Muscle of arm (tissue), 1 donor: ENCODE measurements at regions not wholly inside any gene's neighbourhood (a gene's known extent, or its start where the extent isn't known, plus 50 kb on each side); places are given as distances from the start of the nearest gene placed in this dataset.
"Not testable (repeated sequence)": the region's sequence is repeated elsewhere in the genome, so short reads cannot be mapped to it uniquely, and the experiment has no call there.

ENCODE experiments used
- DNase-seq: peaks from one replicate; pipeline ENCODE4 v3.0.0-alpha.2; 2013

DNA sequence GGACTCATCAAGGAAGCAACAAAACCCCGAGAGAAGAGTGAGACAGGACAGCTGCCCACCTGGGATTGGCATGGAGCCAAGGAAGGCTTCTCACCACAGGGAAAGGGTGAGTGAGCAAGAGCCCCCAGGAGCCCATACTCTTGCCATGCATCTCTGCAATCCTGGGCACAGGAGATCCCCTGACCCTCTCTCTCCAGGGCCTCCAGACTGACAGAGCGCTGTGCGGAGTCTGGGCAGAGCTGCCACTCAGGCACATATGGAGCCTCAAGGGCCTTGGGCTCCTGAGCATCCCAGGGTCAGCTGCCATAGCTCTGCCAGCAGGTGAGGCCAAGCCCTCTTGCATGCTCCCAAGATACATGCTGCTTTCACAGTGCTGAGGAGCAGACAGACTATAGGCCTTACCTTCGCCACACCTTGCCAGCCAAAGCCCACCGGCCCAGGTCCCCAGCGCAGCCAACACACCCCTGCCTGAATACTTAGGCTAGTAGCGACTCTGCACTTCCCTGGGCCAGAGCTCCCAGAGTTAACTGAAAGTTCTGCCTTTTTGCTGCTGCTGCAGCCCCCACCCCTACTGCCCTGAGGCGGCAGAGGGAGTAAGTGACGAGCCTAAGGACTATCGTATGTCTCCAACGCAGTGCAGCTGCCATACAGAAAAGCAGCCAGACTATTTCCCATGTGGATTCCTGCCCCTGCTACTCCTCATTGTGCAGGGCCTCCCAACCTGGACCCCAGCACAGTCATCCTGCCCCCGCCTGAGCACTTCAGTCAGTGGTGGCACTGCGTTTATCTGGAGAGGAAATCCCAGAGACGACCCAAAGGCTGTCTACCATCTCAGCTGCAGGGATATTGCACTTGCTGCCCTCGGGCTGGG is 251.6 kb downstream of the SPATA31A6 start:
- DNase-seq = not testable (repeated sequence)

DNA sequence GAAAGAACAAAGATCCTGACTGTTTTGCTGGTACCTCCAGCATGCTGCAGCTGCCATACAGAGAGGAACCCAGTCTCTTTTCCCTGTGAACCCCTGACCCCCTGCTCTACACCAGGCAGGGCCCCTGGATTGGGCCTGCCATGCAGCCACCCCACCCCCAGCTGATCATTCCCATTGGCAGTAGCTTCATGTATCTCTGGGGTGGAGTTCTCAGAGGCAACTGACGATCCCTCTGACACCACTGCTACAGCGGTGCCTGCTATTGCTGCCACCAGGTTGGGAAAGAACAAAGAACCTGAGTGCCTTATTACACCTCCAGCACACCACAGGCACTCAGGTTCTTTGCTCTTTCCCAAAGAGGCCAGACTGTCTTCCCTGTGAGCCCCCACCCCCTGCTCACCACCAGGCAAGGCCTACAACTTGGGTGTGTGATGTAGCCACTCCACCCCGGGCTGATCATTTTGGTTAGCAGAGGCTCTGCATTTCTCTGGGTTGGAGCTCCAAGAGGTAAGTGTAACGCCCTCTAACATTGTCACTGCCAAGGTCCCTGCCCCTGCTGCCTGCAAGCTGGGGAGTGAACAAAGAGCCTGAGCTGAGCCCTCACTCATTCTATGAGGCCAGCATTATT is 252.4 kb downstream of the SPATA31A6 start:
- DNase-seq = not testable (repeated sequence)

GRCh38 chr9:42437057-42437759 is 253.7 kb downstream of the SPATA31A6 start:
- DNase-seq = not testable (repeated sequence)

DNA sequence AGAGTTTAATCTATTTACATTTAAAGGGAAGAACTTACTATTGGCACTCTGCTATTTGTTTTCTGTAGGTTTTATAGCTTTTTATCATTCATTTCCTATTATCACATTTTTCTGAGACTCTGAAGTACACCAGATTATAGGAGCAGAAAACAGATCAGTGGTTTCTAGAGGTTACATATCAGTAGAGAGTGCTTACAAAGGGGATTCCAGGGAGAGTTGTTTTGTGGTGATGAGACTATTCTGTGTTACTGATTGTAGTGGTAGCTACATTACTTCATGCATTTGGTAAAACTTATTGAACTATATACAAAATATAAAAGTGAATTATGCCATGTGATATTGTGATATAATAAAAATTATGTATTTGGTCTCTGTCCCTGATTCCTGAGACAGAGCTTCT is 259.2 kb downstream of the SPATA31A6 start:
- not testable (repeated sequence) for DNase-seq

- not testable (repeated sequence) for DNase-seq
Observed at GRCh38 chr9:42443414-42443813, 260.0 kb downstream of the SPATA31A6 start.

- not testable (repeated sequence) for DNase-seq
Observed at GRCh38 chr9:42461436-42461835, 278.0 kb downstream of the SPATA31A6 start.

DNA sequence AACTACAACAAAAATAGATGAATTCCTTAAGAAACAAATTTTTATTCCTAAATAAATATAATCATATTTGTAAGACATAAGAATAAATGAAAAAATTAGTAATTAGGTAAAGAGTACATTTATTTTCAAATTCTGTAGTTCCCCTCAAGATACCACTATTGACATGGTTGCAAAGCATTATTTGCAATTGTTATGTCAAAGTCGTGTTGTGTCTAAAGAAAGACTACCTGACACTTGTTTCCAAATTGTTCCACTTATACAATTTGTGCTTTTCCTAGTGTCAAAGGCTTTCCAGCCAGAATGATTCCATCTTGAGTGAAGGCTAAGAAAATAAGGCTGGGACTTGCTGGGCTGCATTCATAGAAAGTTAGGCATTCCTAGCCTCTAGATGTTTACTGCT is 278.4 kb downstream of the SPATA31A6 start:
- DNase-seq = not testable (repeated sequence)

DNA sequence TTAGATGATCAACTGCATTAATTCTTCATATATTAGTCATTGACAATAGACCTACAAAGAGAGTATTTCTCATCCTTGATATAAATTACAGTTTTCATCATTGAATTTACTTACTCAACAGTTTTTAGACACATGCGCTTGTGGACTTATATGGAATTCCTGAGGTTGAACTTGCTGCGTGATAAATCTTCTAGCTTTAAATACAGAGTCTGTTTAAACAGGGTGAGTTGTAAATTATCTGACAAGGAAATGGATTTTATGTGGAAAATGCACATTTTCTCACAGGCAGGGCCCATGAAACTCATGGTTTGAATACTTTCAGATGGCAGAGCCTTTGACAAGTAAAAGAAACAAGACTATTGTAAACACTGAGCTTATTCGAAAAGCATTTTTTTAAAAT is 280.5 kb downstream of the SPATA31A6 start:
- not testable (repeated sequence) for DNase-seq

DNA sequence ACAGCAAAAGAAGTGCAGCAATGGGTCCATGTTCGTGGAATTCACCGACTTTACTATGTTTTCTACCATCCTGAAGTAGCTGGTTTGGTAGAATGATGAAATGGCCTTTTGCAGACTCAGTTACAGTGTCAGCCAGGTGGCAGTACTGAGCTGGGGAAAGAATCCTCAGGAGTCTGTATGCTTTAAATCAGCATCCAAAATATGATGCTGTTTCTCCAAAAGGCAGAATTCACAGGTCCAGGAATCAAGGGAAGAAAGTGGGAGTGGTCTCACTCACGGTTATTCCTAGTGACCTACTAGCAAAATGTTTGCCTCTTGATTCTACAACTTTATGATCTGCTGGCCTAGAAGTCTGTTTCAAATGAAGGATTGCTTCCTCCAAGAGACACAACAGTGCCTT is 287.1 kb downstream of the SPATA31A6 start:
- DNase-seq = peak; percentile 4

DNA sequence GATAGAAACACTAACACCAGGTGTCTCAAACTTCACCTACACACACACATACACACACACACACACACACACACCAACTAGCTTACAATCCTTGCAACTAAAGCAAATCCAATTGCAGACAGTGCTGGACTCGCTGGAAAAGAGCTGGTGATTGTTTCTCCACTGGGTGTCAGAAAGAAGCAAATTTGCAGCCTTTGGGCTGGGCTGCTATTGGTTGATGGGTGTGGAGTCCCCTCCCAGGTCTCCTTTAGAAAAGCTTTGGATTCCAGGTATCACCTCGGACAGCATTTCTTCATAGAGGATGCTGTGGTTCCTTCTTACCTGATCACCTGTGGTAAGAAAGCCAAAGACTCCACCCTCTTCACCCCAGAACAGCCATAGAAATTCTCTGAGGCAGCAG is 307.5 kb downstream of the SPATA31A6 start:
- DNase-seq = not testable (repeated sequence)

DNA sequence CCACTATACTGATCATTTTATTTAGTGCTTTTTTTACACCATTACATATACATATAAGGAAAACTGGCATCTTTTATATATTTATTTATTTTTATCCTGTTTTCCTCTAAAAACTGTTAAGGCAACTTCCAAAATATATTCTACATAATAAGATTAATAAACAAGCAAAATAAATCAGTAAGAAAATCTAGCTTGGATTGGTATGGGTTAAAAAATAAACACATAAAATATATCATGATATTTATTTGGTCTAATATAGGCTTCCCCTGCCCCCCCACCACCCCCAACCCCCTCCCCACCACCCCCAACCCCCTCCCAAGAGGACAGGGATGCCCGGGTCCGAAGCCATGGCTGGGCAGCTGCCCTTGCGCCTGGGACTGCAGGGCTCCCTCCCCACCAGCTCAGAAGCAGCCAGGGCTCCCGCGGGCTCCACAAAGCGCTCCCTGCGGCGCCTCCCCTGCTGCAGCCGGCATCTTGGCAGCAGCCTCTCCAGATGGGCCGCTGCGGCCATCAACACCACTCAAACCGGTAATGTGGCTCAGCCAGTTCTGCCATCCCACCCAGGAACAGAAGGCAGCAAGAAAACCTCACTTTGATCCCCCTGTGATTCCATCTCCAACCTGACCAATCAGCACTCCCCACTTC is 319.3 kb downstream of the SPATA31A6 start:
- not testable (repeated sequence) for DNase-seq

- not testable (repeated sequence) for DNase-seq
Observed at GRCh38 chr9:42508111-42508510, 324.7 kb downstream of the SPATA31A6 start.

DNA sequence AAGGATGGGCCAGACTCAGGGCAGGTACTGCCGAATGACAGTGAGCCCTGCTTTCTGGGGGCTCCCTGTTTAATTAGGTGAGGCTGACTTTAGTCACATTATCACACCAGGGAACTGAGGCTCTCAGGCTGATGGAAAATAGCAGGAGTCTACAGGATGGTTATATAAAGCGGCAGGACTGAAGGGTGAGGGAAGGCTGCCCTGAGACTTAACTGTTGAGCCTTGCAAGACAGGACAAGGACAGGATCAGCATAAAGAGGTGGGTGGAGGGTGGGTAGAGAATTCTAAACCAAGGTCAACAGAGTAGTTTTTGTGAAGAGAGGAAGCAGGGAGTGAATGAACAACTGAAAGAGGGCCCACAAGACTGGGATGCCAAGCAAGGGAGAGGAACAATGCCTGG is 330.1 kb downstream of the SPATA31A6 start:
- not testable (repeated sequence) for DNase-seq

- DNase-seq = not testable (repeated sequence)
Observed at GRCh38 chr9:42534325-42534983, 351.0 kb downstream of the SPATA31A6 start.

- not testable (repeated sequence) for DNase-seq
Observed at GRCh38 chr9:42534984-42535325, 351.5 kb downstream of the SPATA31A6 start.

DNA sequence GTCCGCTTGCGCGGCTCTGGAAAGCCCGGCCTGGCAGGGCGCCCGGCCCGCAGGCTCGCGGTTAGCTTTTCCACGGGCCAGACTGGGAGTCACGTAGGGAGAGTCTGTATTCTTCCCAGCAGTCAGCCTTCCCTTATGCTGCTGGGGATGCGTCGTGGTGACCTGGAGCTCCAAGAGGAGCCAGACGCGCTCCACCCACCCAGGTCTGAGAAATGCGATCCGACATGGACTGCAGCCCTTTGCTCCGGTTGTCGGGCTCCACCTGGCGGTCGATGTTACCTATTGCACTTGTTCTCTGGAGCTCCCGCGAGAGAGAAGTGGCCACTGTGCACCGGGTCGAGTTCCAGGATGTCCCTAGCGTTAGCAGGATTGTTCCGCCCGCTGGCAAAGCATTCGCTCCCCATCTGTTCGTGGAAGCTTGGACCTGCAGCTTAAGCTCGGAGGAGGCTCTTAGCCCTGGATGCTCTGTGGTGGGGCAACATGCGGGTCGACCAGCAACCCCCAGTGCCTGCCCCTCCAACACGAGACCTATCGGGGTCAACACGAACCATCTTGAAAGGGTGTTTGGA is 367.4 kb downstream of the SPATA31A6 start:
- DNase-seq = not testable (repeated sequence)

DNA sequence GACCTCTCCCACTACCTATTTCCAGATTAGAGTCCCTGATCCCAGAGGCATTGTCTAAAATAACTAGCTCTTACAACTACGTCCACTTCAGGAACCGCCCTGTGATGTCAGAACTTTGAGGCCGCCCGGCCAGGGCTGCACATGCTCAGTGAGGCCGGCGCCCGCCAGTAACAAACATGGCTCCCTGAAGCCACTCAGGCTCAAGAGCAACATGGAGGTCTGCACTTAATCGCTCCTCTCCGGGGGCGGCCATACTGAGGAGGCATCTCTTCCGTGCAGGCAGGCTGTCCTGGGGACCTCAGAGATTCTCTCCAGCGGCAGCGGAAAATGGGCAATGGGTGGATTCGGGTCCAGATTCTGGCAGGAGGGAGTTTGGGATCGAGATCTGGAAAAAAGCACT is 385.1 kb downstream of the SPATA31A6 start:
- DNase-seq = not testable (repeated sequence)

- not testable (repeated sequence) for DNase-seq
Observed at GRCh38 chr9:42568942-42569556, 385.6 kb downstream of the SPATA31A6 start.

DNA sequence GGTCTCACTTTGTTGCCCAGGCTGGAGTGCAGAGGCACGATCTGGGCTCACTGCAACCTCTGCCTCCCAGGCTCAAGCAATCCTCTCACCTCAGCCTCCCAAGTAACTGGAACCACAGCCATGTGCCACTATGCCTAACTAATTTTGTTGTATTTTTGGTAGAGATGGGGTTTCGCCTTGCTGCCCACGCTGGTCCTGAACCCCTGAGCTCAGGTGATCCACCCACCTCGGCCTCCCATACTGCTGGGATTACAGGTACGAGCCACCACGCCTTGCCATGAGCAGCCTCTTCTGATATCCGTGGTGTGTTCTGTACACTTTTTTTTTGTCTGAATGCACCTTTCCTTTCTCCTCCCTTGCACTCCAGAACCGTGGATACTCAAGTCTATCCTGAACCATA is 394.4 kb downstream of the SPATA31A6 start:
- not testable (repeated sequence) for DNase-seq
